ENCODE measurements at regions not wholly inside any gene's neighbourhood (a gene's known extent, or its start where the extent isn't known, plus 50 kb on each side); places are given as distances from the start of the nearest gene placed in this dataset.

- ChIA-PET CTCF (no interaction called here), POLR2A (no interaction called here)
- Mint-ChIP-seq H3K36me3 (ENCODE audit: low read depth) (no peaks in the 10 kb centered on the region), H3K9me3 (no peaks in the 10 kb centered on the region), H3K4me1 (ENCODE audit: low read depth) (peaks cover 34% of the 10 kb centered on the region), H3K27me3 (no peaks in the 10 kb centered on the region), H3K27ac (no peak overlapping the region), H3K4me3 (peak overlapping the region; percentile 55)
- DNase-seq (peak in 3 of 14 experiments; percentile 19 to 40 (median 29)), ATAC-seq (ENCODE audit: poor library complexity) (no peak)
- TF ChIP-seq CTCF (IDR thresholded peaks at IDR 0.05) = no peak
- H3K4me1 ChIP-seq (ENCODE audit: insufficient read depth, low read length) = peaks cover 28% of the 10 kb centered on the region
- H3K4me3 ChIP-seq (ENCODE audit: low read length) = no peak overlapping the region
- intact Hi-C loops (cut with DNase I, micrococcal nuclease) = no loop called here
- no peaks in the 10 kb centered on the region for H3K36me3 ChIP-seq (ENCODE audit: insufficient read depth, low read length)
- H3K27ac ChIP-seq (ENCODE audit: low read depth in 1 of 2, low read length in 2 of 2) = no peak overlapping the region
- H3K27me3 ChIP-seq (ENCODE audit: control insufficient read depth in 1 of 2, insufficient read depth in 2 of 2, low read length in 2 of 2) = no peaks in the 10 kb centered on the region
- H3K9me3 ChIP-seq (ENCODE audit: control insufficient read depth in 1 of 2, insufficient read depth in 1 of 2, low read length in 2 of 2) = no peaks in the 10 kb centered on the region
Observed at GRCh38 chr10:8133146-8133545, 78.7 kb downstream of the GATA3 start.

DNA sequence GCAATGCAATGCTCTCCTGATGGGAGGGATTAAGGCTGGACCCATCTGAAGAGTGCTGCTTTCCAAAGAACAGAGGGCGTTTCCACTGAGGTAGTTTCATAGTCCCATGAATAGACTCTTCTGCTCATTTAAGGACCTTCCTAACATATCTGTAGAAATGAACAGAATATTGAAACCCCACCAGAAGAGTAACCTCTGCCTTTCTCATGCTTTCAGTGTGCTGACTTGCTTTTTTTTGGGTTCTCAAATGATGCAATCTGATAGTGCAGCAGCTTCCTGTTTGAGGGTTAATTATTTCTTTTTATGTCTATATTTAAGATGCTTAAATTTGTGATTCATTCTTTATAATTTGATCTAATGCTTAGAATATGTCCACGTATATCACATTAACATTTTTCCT lies 82.2 kb downstream of the GATA3 start:
- H3K4me1 ChIP-seq (ENCODE audit: insufficient read depth, low read length) = peaks cover 28% of the 10 kb centered on the region
- Mint-ChIP-seq H3K27me3 (no peaks in the 10 kb centered on the region), H3K4me3 (peak overlapping the region; percentile 88), H3K9me3 (no peaks in the 10 kb centered on the region), H3K27ac (peak overlapping the region; percentile 90), H3K36me3 (ENCODE audit: low read depth) (no peaks in the 10 kb centered on the region), H3K4me1 (ENCODE audit: low read depth) (peaks cover 40% of the 10 kb centered on the region)
- H3K27ac ChIP-seq (ENCODE audit: low read depth in 1 of 2, low read length in 2 of 2) = peak overlapping the region; percentile 33 to 61
- ChIA-PET POLR2A (interaction anchor here (0.7 to 3.4 kb wide), 10 partner anchors 8 to 266 kb away, joined by 3 to 30 read pairs (median 4); partner anchors contain the start of gene GATA3), CTCF (no interaction called here)
- TF ChIP-seq CTCF (IDR thresholded peaks at IDR 0.05) = no peak
- intact Hi-C loops (cut with DNase I, micrococcal nuclease) = loop anchor here (2.0 to 5.0 kb wide), 4 partner anchors 46 to 960 kb away; no protein-coding TSS in a partner anchor
- H3K36me3 ChIP-seq (ENCODE audit: insufficient read depth, low read length) = no peaks in the 10 kb centered on the region
- ATAC-seq (ENCODE audit: poor library complexity) (peak; percentile 25), DNase-seq (peak in 2 of 14 experiments; percentile 17 to 34)
- no peaks in the 10 kb centered on the region for H3K9me3 ChIP-seq (ENCODE audit: control insufficient read depth in 1 of 2, insufficient read depth in 1 of 2, low read length in 2 of 2)
- H3K4me3 ChIP-seq (ENCODE audit: low read length) = peak overlapping the region; percentile 51
- no peaks in the 10 kb centered on the region for H3K27me3 ChIP-seq (ENCODE audit: control insufficient read depth in 1 of 2, insufficient read depth in 2 of 2, low read length in 2 of 2)

GRCh38 chr10:8137272-8137681 lies 82.8 kb downstream of the GATA3 start:
- CTCF ChIA-PET = no interaction called here
- Histone ChIP-seq H3K27ac (ENCODE audit: low read depth in 1 of 2, low read length in 2 of 2) (peak overlapping the region; percentile 61 to 66), H3K4me1 (ENCODE audit: insufficient read depth, low read length) (peaks cover 28% of the 10 kb centered on the region), H3K36me3 (ENCODE audit: insufficient read depth, low read length) (no peaks in the 10 kb centered on the region), H3K27me3 (ENCODE audit: control insufficient read depth in 1 of 2, insufficient read depth in 2 of 2, low read length in 2 of 2) (no peaks in the 10 kb centered on the region), H3K4me3 (ENCODE audit: low read length) (peak overlapping the region; percentile 51), H3K9me3 (ENCODE audit: control insufficient read depth in 1 of 2, insufficient read depth in 1 of 2, low read length in 2 of 2) (no peaks in the 10 kb centered on the region)
- DNase-seq (peak in 10 of 14 experiments; percentile 1 to 75 (median 20)), ATAC-seq (ENCODE audit: poor library complexity) (peak; percentile 79)
- TF ChIP-seq CTCF (IDR thresholded peaks at IDR 0.05) = no peak
- no peaks in the 10 kb centered on the region for H3K27me3 Mint-ChIP-seq
- POLR2A ChIA-PET = interaction anchor here (0.7 to 3.4 kb wide), 11 partner anchors 9 to 265 kb away, joined by 3 to 30 read pairs (median 4); partner anchors contain the start of gene GATA3
- intact Hi-C loops (cut with DNase I, micrococcal nuclease) = loop anchor here (2.0 to 5.0 kb wide), 4 partner anchors 45 to 960 kb away; no protein-coding TSS in a partner anchor
- H3K4me3 Mint-ChIP-seq = peak overlapping the region; percentile 88
- H3K4me1 Mint-ChIP-seq (ENCODE audit: low read depth) = peaks cover 40% of the 10 kb centered on the region
- H3K9me3 Mint-ChIP-seq = no peaks in the 10 kb centered on the region
- peak overlapping the region; percentile 90 for H3K27ac Mint-ChIP-seq
- H3K36me3 Mint-ChIP-seq (ENCODE audit: low read depth) = no peaks in the 10 kb centered on the region

Data from CD4-positive, alpha-beta T cell (primary cell).